Lower leg skin (tissue), 4 donors: ENCODE measurements at regions not wholly inside any gene's neighbourhood (a gene's known extent, or its start where the extent isn't known, plus 50 kb on each side); places are given as distances from the start of the nearest gene placed in this dataset.

ENCODE experiments used
- DNase-seq, 2 donors: peaks; one replicate each; pipeline ENCODE4 v3.0.0-alpha.2; 2019; ENCODE audit warnings: low spot score in 2 of 2
- H3K4me3 ChIP-seq: fragments of 200-600 bp; sonication (generic); 2 replicates; pipeline ENCODE4 v1.5.1; 2017; ENCODE audit warnings: mild to moderate bottlenecking, low read depth; ENCODE audit not compliant: poor library complexity, severe bottlenecking
- POLR2A ChIP-seq, 2 donors: fragments of 450-650 bp; IDR thresholded peaks; one replicate each; pipeline ENCODE4 v1.6.1; 2016 to 2017; ENCODE audit warnings: antibody characterized with exemption in 2 of 2, mild to moderate bottlenecking in 1 of 2, moderate library complexity in 1 of 2
- WGBS, 2 donors: methylation state at CpG; one replicate each; pipeline ENCODE4 v1.1.5; 2018; 5-methylcytosine and 5-hydroxymethylcytosine counted together
- intact Hi-C: fragments of 100-400 bp; cut with DNase I; formaldehyde crosslinking; loops from one replicate; pipeline ENCODE4 v1.15.0; 2023; ENCODE audit warnings: low total_unique reads
- TF ChIP-seq, protein P1 (sequence below), 3 donors: fragments of 450-650 bp; IDR thresholded peaks; one replicate each; pipeline ENCODE4 v1.5.1; 2016; ENCODE audit warnings: antibody characterized with exemption in 3 of 3, mild to moderate bottlenecking in 3 of 3, moderate library complexity in 2 of 3

DNA sequence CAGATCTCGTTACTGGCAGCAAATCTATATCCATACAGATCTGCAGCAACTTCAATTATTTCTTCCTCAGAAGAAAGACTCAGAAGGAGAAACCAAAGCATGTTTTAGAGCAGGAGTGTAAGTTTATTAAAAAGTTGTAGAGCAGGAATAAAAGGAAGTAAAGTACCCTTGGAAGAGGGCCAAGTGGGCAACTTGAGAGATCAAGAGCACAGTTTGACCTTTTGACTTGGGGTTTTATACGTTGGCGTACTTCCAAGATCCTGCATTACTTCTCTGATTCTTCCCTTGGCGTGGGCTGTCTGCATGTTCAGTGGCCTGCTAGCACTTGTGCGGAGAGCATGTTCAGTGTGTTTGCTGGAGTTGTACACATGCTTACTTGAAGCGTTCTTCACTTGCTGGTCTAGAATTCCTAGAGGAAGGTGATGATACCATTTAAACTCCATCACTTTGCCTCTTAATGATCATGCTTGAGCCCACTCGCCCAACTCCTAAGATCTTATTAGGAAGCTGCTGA, 1114.7 kb upstream of the PABPC4L start:
- WGBS, 2 donors = 49 to 56% methylated on average over 7 of the region's 7 CpGs
- DNase-seq = no peak
- intact Hi-C loops = no loop called here
- no peak overlapping the region for H3K4me3 ChIP-seq
- TF ChIP-seq, protein P1, sequence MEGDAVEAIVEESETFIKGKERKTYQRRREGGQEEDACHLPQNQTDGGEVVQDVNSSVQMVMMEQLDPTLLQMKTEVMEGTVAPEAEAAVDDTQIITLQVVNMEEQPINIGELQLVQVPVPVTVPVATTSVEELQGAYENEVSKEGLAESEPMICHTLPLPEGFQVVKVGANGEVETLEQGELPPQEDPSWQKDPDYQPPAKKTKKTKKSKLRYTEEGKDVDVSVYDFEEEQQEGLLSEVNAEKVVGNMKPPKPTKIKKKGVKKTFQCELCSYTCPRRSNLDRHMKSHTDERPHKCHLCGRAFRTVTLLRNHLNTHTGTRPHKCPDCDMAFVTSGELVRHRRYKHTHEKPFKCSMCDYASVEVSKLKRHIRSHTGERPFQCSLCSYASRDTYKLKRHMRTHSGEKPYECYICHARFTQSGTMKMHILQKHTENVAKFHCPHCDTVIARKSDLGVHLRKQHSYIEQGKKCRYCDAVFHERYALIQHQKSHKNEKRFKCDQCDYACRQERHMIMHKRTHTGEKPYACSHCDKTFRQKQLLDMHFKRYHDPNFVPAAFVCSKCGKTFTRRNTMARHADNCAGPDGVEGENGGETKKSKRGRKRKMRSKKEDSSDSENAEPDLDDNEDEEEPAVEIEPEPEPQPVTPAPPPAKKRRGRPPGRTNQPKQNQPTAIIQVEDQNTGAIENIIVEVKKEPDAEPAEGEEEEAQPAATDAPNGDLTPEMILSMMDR (IDR thresholded peaks at IDR 0.05) = no peak
- no peak for TF ChIP-seq POLR2A (IDR thresholded peaks at IDR 0.05)

DNA sequence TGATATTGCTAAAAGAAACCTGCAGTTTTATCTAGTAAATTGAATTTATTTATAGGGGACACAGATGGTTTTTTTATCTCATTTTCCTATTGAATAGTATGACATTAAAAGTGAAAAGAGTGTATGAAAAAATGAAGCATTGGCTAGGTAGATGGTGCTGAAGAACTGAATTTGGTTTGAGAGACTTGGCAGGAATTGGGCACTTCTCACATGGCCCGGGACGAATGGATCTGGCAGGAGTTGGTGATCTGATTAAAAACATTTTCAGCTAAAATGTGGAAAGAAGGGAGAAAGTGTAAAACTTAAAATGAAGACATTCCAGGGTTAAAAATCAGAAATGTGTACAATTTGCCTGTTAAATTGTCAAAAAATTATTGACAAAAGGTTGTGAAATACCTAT, 1088.5 kb upstream of the PABPC4L start:
- intact Hi-C loops = no loop called here
- no peak for DNase-seq
- WGBS, 2 donors = 63 to 67% methylated on average over 2 of the region's 2 CpGs
- TF ChIP-seq, protein P1 (IDR thresholded peaks at IDR 0.05) = no peak
- no peak for TF ChIP-seq POLR2A (IDR thresholded peaks at IDR 0.05)
- H3K4me3 ChIP-seq = no peak overlapping the region

DNA sequence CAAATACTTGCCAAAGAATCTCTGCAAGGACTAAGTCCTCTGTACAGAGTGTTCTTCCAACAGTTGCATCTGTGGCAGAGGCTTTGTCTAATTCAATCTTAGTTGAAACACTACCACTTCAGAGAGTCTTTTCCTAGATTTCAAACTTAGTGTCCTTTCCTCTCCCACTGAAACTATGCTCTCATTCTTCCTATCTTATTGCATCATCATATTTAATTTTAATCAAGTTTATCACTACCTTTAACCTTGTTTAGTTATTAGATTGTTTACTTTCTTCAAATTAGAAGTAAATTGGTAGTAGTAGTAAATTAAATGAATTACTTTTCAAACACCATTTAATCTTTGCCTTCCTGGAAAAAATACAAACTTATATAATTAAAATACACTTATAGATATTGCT, 1082.3 kb upstream of the PABPC4L start:
- TF ChIP-seq POLR2A (IDR thresholded peaks at IDR 0.05) = no peak
- TF ChIP-seq, protein P1 (IDR thresholded peaks at IDR 0.05) = no peak
- DNase-seq = no peak
- no peak overlapping the region for H3K4me3 ChIP-seq
- intact Hi-C loops = no loop called here

GRCh38 chr4:135282676-135283075, 1081.1 kb upstream of the PABPC4L start:
- no peak for DNase-seq
- intact Hi-C loops = no loop called here
- no peak overlapping the region for H3K4me3 ChIP-seq
- WGBS, 2 donors = 86 to 92% methylated on average over 1 of the region's 1 CpG
- TF ChIP-seq, protein P1 (IDR thresholded peaks at IDR 0.05) = no peak
- TF ChIP-seq POLR2A (IDR thresholded peaks at IDR 0.05) = no peak

- TF ChIP-seq, protein P1 (IDR thresholded peaks at IDR 0.05) = no peak
- TF ChIP-seq POLR2A (IDR thresholded peaks at IDR 0.05) = no peak
- 63 to 78% methylated on average over 3 of the region's 3 CpGs for WGBS, 2 donors
- intact Hi-C loops = no loop called here
- no peak overlapping the region for H3K4me3 ChIP-seq
- DNase-seq = no peak
These were observed 1079.6 kb upstream of the PABPC4L start for GRCh38 chr4:135281230-135281629.

GRCh38 chr4:135277980-135278315, 1076.4 kb upstream of the PABPC4L start:
- WGBS, 2 donors = 44 to 59% methylated on average over 2 of the region's 2 CpGs
- intact Hi-C loops = no loop called here
- TF ChIP-seq POLR2A (IDR thresholded peaks at IDR 0.05) = no peak
- TF ChIP-seq, protein P1 (IDR thresholded peaks at IDR 0.05) = no peak
- no peak overlapping the region for H3K4me3 ChIP-seq
- DNase-seq = no peak
